ENCODE measurements at regions not wholly inside any gene's neighbourhood (a gene's known extent, or its start where the extent isn't known, plus 50 kb on each side); places are given as distances from the start of the nearest gene placed in this dataset.

- no peak for TF ChIP-seq TEAD4 (IDR thresholded peaks at IDR 0.05)
- no peak for TF ChIP-seq REST (IDR thresholded peaks at IDR 0.05; ENCODE audit: low read depth)
- TF ChIP-seq TCF12 (IDR thresholded peaks at IDR 0.05; ENCODE audit: low read depth) = no peak
- no peak for TF ChIP-seq EGR1 (IDR thresholded peaks at IDR 0.05)
- TF ChIP-seq RAD21 (IDR thresholded peaks at IDR 0.05; ENCODE audit: low read depth) = no peak
- TF ChIP-seq TAF1 (IDR thresholded peaks at IDR 0.05; ENCODE audit: low read depth) = no peak
- TF ChIP-seq USF1 (IDR thresholded peaks at IDR 0.05) = no peak
- no peak for TF ChIP-seq MAX (IDR thresholded peaks at IDR 0.05)
- TF ChIP-seq EP300 (IDR thresholded peaks at IDR 0.05; ENCODE audit: borderline replicate concordance) = no peak
- no peak for TF ChIP-seq ZBTB7A (IDR thresholded peaks at IDR 0.05; ENCODE audit: low read depth)
- no peak for TF ChIP-seq YY1 (IDR thresholded peaks at IDR 0.05; ENCODE audit: low read depth)
- no peak for TF ChIP-seq CEBPB (IDR thresholded peaks at IDR 0.05)
- no peak for TF ChIP-seq CREB1 (IDR thresholded peaks at IDR 0.05; ENCODE audit: low read depth)
- TF ChIP-seq NFIC (IDR thresholded peaks at IDR 0.05) = no peak
Observed at GRCh38 chr12:107586256-107586970, 99.2 kb upstream of the PWP1 start.

All from Ishikawa (cell line).